Uterus (tissue), 3 donors: ENCODE measurements at regions not wholly inside any gene's neighbourhood (a gene's known extent, or its start where the extent isn't known, plus 50 kb on each side); places are given as distances from the start of the nearest gene placed in this dataset.

Experiments
- DNase-seq, 2 donors: peaks; one replicate each; pipeline ENCODE4 v3.0.0-alpha.2; 2019 to 2020
- H3K27ac ChIP-seq, 2 donors: fragments of 200-600 bp; sonication (generic); 1 replicate in 1 of 2; 2 replicates in 1 of 2; pipeline ENCODE4 v1.5.1; 2016 to 2018
- H3K27me3 ChIP-seq, 2 donors: fragments of 200-600 bp; sonication (generic); one replicate each; pipeline ENCODE4 v1.5.1; 2018 to 2019; ENCODE audit warnings: control low read depth in 1 of 2
- H3K36me3 ChIP-seq, 2 donors: fragments of 200-600 bp; sonication (generic); one replicate each; pipeline ENCODE4 v1.5.1; 2019; ENCODE audit warnings: control low read depth in 1 of 2
- H3K4me1 ChIP-seq, 2 donors: fragments of 200-600 bp; sonication (generic); one replicate each; pipeline ENCODE4 v1.5.1; 2018 to 2019; ENCODE audit warnings: control low read depth in 1 of 2
- H3K4me3 ChIP-seq, 2 donors: fragments of 200-600 bp; sonication (generic); 1 replicate in 1 of 2; 2 replicates in 1 of 2; pipeline ENCODE4 v1.5.1; 2018 to 2019; ENCODE audit warnings: mild to moderate bottlenecking in 1 of 2
- H3K9me3 ChIP-seq, 2 donors: fragments of 200-600 bp; sonication (generic); one replicate each; pipeline ENCODE4 v1.5.1; 2019; ENCODE audit warnings: control low read depth in 1 of 2
- POLR2A ChIP-seq, 2 donors: fragments of 450-650 bp; IDR thresholded peaks; one replicate each; pipeline ENCODE4 v1.6.1; 2016; ENCODE audit warnings: antibody characterized with exemption in 2 of 2, mild to moderate bottlenecking in 1 of 2, moderate library complexity in 1 of 2
- intact Hi-C: fragments of 100-400 bp; cut with DNase I; formaldehyde crosslinking; loops from one replicate; pipeline ENCODE4 v1.15.1; 2023; ENCODE audit warnings: low total_unique reads
- TF ChIP-seq, protein P1 (sequence below), 4 experiments: fragments of 200-600 bp in 2 of 4; fragments of 450-650 bp in 2 of 4; sonication (generic) in 2 of 4; IDR thresholded peaks; one replicate each; pipeline ENCODE4 v1.5.1; 2016 to 2019; ENCODE audit warnings: antibody characterized with exemption in 4 of 4, mild to moderate bottlenecking in 2 of 4, moderate library complexity in 1 of 4
- donor health status: DM: yes; HTN: yes; CAD: no.

DNA sequence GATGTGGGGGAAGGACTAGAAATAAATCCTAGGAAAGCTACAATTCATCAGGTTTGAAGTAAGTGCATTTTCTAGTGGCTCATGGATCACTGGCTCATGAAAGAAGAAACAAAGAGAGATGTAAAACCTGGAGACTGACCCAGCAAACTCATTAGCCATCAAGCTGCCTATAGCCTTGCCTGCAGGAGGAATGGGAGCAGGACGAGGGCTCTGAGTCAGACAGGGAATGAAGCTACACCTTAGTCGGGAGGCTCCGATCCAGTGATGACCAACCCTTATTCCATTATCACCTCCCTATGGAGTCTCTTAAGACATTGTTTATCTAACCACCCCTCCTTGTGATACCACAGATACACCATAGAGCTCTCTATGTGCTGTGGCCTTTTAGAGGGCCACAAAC lies 112.5 kb upstream of the WDR11 start:
- Histone ChIP-seq H3K4me1 (no peaks in the 10 kb centered on the region), H3K4me3 (no peak overlapping the region), H3K27me3 (no peaks in the 10 kb centered on the region), H3K9me3 (no peaks in the 10 kb centered on the region), H3K27ac (no peak overlapping the region), H3K36me3 (no peaks in the 10 kb centered on the region)
- DNase-seq: no peak
- TF ChIP-seq, protein P1, sequence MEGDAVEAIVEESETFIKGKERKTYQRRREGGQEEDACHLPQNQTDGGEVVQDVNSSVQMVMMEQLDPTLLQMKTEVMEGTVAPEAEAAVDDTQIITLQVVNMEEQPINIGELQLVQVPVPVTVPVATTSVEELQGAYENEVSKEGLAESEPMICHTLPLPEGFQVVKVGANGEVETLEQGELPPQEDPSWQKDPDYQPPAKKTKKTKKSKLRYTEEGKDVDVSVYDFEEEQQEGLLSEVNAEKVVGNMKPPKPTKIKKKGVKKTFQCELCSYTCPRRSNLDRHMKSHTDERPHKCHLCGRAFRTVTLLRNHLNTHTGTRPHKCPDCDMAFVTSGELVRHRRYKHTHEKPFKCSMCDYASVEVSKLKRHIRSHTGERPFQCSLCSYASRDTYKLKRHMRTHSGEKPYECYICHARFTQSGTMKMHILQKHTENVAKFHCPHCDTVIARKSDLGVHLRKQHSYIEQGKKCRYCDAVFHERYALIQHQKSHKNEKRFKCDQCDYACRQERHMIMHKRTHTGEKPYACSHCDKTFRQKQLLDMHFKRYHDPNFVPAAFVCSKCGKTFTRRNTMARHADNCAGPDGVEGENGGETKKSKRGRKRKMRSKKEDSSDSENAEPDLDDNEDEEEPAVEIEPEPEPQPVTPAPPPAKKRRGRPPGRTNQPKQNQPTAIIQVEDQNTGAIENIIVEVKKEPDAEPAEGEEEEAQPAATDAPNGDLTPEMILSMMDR (IDR thresholded peaks at IDR 0.05): no peak
- TF ChIP-seq POLR2A (IDR thresholded peaks at IDR 0.05): no peak
- intact Hi-C loops: no loop called here

DNA sequence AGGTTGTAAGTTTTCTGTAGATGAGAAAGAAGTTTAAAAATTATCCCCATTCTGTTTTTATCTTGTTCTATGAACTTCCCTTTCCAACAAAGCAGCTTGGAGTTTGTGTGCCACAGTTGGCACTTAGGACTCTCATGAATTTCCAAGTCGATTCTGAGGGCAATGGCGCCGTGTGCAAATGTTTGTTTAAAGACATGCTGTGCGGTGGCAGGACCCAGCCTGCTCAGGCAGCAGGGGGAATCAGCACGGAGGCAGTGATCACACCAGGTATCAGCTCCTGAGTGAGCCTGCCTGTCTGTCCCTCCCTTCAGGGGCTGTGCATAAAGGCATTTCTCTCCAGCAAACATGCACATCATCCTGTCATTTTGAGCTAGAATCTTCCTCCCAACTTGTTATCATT lies 109.8 kb upstream of the WDR11 start:
- TF ChIP-seq POLR2A (IDR thresholded peaks at IDR 0.05): no peak
- TF ChIP-seq, protein P1 (IDR thresholded peaks at IDR 0.05): no peak

DNA sequence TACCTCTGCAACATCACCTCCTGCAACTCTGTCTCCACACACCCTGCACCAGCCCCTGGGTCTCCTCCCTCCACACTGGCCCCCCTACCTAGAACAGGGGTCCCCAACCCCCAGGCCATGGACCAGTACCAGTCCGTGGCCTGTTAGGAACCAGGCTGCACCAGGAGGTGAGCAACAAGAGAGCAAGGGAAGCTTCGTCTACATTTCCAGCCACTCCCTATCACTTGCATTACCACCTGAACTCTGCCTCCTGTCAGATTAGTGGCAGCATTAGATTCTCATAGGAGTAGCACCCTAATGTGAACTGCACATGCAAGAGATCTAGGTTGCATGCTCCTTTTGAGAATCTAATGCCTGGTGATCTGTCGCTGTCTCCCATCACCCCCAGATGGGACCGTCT lies 108.8 kb upstream of the WDR11 start:
- Histone ChIP-seq H3K4me1 (no peaks in the 10 kb centered on the region), H3K27ac (no peak overlapping the region), H3K36me3 (no peaks in the 10 kb centered on the region), H3K27me3 (no peaks in the 10 kb centered on the region), H3K9me3 (no peaks in the 10 kb centered on the region), H3K4me3 (no peak overlapping the region)
- no peak for DNase-seq
- TF ChIP-seq, protein P1 (IDR thresholded peaks at IDR 0.05): no peak
- TF ChIP-seq POLR2A (IDR thresholded peaks at IDR 0.05): no peak
- intact Hi-C loops: no loop called here

More for the DNA sequence above, 109.8 kb upstream of the WDR11 start:
- no peaks in the 10 kb centered on the region for H3K9me3 ChIP-seq
- H3K27me3 ChIP-seq: no peaks in the 10 kb centered on the region
- H3K4me3 ChIP-seq: no peak overlapping the region
- no peak for DNase-seq
- intact Hi-C loops: no loop called here
- no peak overlapping the region for H3K27ac ChIP-seq
- H3K4me1 ChIP-seq: no peaks in the 10 kb centered on the region
- no peaks in the 10 kb centered on the region for H3K36me3 ChIP-seq

DNA sequence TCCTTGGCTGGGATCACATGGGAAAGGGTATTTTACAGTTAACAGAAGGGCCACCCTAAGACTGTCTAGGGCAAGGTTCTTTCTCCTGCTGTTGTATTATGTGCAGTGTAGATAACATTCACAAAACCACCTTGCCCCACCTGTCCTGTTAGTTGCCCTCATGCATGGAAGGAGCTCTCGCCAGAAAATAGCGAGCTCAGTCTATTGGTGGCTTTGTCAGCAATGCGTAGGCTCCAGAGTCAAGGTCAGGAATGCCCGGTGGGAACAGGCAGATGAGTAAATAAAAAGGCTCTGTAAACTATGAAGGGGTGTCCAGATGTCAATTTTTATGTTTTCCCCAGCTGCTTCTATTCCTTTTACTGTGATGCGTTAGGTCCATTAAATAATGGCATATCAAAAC lies 107.1 kb upstream of the WDR11 start:
- Histone ChIP-seq H3K4me1 (no peaks in the 10 kb centered on the region), H3K4me3 (no peak overlapping the region), H3K36me3 (no peaks in the 10 kb centered on the region), H3K27ac (no peak overlapping the region), H3K9me3 (no peaks in the 10 kb centered on the region), H3K27me3 (no peaks in the 10 kb centered on the region)
- TF ChIP-seq, protein P1 (IDR thresholded peaks at IDR 0.05): no peak
- no peak for TF ChIP-seq POLR2A (IDR thresholded peaks at IDR 0.05)
- no peak for DNase-seq
- intact Hi-C loops: no loop called here

DNA sequence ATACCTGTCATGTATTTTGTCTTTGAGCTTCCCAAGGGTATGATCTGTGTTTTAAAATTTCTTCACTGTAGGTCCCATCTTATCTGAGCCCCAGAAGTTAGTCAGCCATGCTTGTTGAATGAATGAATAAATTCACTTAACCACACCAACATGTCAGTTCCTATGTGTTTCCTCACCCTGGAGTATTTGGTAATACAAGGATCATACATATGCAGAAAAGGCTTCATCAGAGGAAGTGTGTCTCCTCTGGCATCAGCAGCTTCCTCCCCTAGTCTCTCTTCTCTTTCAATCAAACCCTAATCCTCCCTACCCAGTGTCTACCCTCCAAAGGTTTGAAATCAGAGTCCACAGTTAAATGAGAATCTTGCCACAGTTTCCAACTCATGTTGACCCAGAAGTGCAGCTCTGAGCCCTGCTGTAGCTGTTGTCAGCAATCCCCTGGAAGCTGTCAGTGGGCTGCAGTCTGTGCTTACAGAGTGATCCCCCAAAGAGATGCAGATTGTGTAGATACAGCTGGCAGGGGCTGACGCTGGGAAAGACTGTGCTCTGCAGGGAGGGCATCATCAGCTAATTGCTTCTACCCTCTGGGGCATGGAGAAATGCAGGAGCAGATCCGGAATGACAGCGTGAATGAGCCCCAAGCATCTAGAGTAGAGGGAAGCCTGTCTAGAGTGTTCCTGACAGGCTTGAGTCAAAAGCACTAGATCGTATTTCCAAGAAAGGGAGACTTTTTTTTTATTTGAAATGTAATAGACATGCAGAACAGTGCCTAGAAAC lies 105.0 kb upstream of the WDR11 start:
- TF ChIP-seq, protein P1 (IDR thresholded peaks at IDR 0.05): no peak
- TF ChIP-seq POLR2A (IDR thresholded peaks at IDR 0.05): no peak
- H3K4me1 ChIP-seq: no peaks in the 10 kb centered on the region
- no peak for DNase-seq
- H3K27ac ChIP-seq: no peak overlapping the region
- H3K9me3 ChIP-seq: no peaks in the 10 kb centered on the region
- no peaks in the 10 kb centered on the region for H3K36me3 ChIP-seq
- no peak overlapping the region for H3K4me3 ChIP-seq
- intact Hi-C loops: no loop called here
- H3K27me3 ChIP-seq: no peaks in the 10 kb centered on the region
